ENCODE measurements at regions not wholly inside any gene's neighbourhood (a gene's known extent, or its start where the extent isn't known, plus 50 kb on each side); places are given as distances from the start of the nearest gene placed in this dataset.

GRCh38 chrX:2568125-2568524, 67.3 kb upstream of the DHRSX start:
- TF ChIP-seq EZH2 (IDR thresholded peaks at IDR 0.05; ENCODE audit: borderline replicate concordance, insufficient read depth, low read depth, low read length, poor library complexity, severe bottlenecking) = no peak
- no peak for TF ChIP-seq CTCF (IDR thresholded peaks at IDR 0.05)
- no peak overlapping the region for H3K27ac ChIP-seq (ENCODE audit: low read length in 2 of 2)
- peaks cover 0 to 5% (median 0%) of the 10 kb centered on the region in 3 donors for H3K9me3 ChIP-seq (ENCODE audit: control extremely low read depth in 1 of 3, control insufficient read depth in 2 of 3, insufficient read depth in 1 of 3, low read length in 2 of 3)
- Mint-ChIP-seq H3K27me3 (no peaks in the 10 kb centered on the region), H3K9me3 (ENCODE audit: insufficient read depth) (peaks cover 4% of the 10 kb centered on the region), H3K4me1 (no peaks in the 10 kb centered on the region), H3K27ac (no peak overlapping the region), H3K4me3 (no peak overlapping the region)
- no peaks in the 10 kb centered on the region for H4K20me1 ChIP-seq (ENCODE audit: control insufficient read depth, insufficient read depth, low read length, poor library complexity, severe bottlenecking)
- no peak overlapping the region for H3K4me2 ChIP-seq (replicated peaks; ENCODE audit: low read depth, low read length, poor library complexity, severe bottlenecking)
- no peak overlapping the region for H2AFZ ChIP-seq (ENCODE audit: insufficient read depth, low read depth, low read length, poor library complexity, severe bottlenecking)
- H3K36me3 ChIP-seq (replicated peaks in 1 of 2; ENCODE audit: control extremely low read depth in 1 of 2, control insufficient read depth in 1 of 2, extremely low read depth in 1 of 2, insufficient read depth in 2 of 2, low read length in 1 of 2) = peaks cover 0 to 2% of the 10 kb centered on the region in 2 experiments
- intact Hi-C loops (cut with micrococcal nuclease) = no loop called here
- no peak overlapping the region for H3K4me3 ChIP-seq (ENCODE audit: control extremely low read depth in 1 of 5, extremely low read depth in 1 of 5, insufficient read depth in 1 of 5, low read depth in 2 of 5, low read length in 4 of 5)
- H3K9ac ChIP-seq (ENCODE audit: low read length) = no peak overlapping the region
- no peaks in the 10 kb centered on the region for H3K4me1 ChIP-seq (ENCODE audit: control insufficient read depth in 2 of 2, insufficient read depth in 2 of 2, low read length in 2 of 2)
- no peak for DNase-seq
- no peaks in the 10 kb centered on the region for H3K79me2 ChIP-seq (ENCODE audit: control insufficient read depth, insufficient read depth, low read length)
- no peaks in the 10 kb centered on the region for H3K27me3 ChIP-seq (replicated peaks in 1 of 4; ENCODE audit: control extremely low read depth in 1 of 4, control insufficient read depth in 3 of 4, insufficient read depth in 4 of 4, low read length in 3 of 4)
- ChIA-PET CTCF (no interaction called here), POLR2A (no interaction called here)
- ATAC-seq (ENCODE audit: low read depth) = no peak
- WGBS (ENCODE audit: insufficient coverage) = 100% methylated on average over 3 of the region's 6 CpGs

GRCh38 chrX:2566055-2566454, 65.3 kb upstream of the DHRSX start:
- WGBS (ENCODE audit: insufficient coverage) = 92% methylated on average over 6 of the region's 8 CpGs
- Histone ChIP-seq H3K27ac (ENCODE audit: low read length in 2 of 2) (no peak overlapping the region), H3K4me1 (ENCODE audit: control insufficient read depth in 2 of 2, insufficient read depth in 2 of 2, low read length in 2 of 2) (no peaks in the 10 kb centered on the region), H3K9me3 (ENCODE audit: control extremely low read depth in 1 of 3, control insufficient read depth in 2 of 3, insufficient read depth in 1 of 3, low read length in 2 of 3) (peaks cover 0 to 5% (median 0%) of the 10 kb centered on the region in 3 donors), H3K9ac (ENCODE audit: low read length) (no peak overlapping the region), H4K20me1 (ENCODE audit: control insufficient read depth, insufficient read depth, low read length, poor library complexity, severe bottlenecking) (no peaks in the 10 kb centered on the region), H3K79me2 (ENCODE audit: control insufficient read depth, insufficient read depth, low read length) (no peaks in the 10 kb centered on the region), H3K36me3 (replicated peaks in 1 of 2; ENCODE audit: control extremely low read depth in 1 of 2, control insufficient read depth in 1 of 2, extremely low read depth in 1 of 2, insufficient read depth in 2 of 2, low read length in 1 of 2) (peaks cover 0 to 2% of the 10 kb centered on the region in 2 experiments), H3K4me2 (replicated peaks; ENCODE audit: low read depth, low read length, poor library complexity, severe bottlenecking) (no peak overlapping the region), H3K27me3 (replicated peaks in 1 of 4; ENCODE audit: control extremely low read depth in 1 of 4, control insufficient read depth in 3 of 4, insufficient read depth in 4 of 4, low read length in 3 of 4) (no peaks in the 10 kb centered on the region), H2AFZ (ENCODE audit: insufficient read depth, low read depth, low read length, poor library complexity, severe bottlenecking) (no peak overlapping the region), H3K4me3 (ENCODE audit: control extremely low read depth in 1 of 5, extremely low read depth in 1 of 5, insufficient read depth in 1 of 5, low read depth in 2 of 5, low read length in 4 of 5) (no peak overlapping the region)
- Mint-ChIP-seq H3K9me3 (ENCODE audit: insufficient read depth) (peaks cover 6% of the 10 kb centered on the region), H3K4me1 (no peaks in the 10 kb centered on the region), H3K4me3 (no peak overlapping the region), H3K27ac (no peak overlapping the region), H3K27me3 (no peaks in the 10 kb centered on the region)
- ATAC-seq (ENCODE audit: low read depth) (no peak), DNase-seq (no peak)
- ChIA-PET POLR2A (no interaction called here), CTCF (no interaction called here)
- TF ChIP-seq EZH2 (IDR thresholded peaks at IDR 0.05; ENCODE audit: borderline replicate concordance, insufficient read depth, low read depth, low read length, poor library complexity, severe bottlenecking) (no peak), CTCF (IDR thresholded peaks at IDR 0.05) (no peak)
- intact Hi-C loops (cut with micrococcal nuclease) = no loop called here
